Liver (tissue), 3 donors: ENCODE measurements at regions not wholly inside any gene's neighbourhood (a gene's known extent, or its start where the extent isn't known, plus 50 kb on each side); places are given as distances from the start of the nearest gene placed in this dataset.

Experiments
- CTCF ChIP-seq: fragments of 150-350 bp; IDR thresholded peaks from 2 replicates; pipeline ENCODE4 v1.5.1; 2017; ENCODE audit warnings: improper control_type of control experiment, low read depth, low read length; ENCODE audit not compliant: missing input control
- EGR1 ChIP-seq, 2 donors: IDR thresholded peaks; 2 replicates each; pipeline ENCODE4 v1.6.1; 2016 to 2018; ENCODE audit warnings: antibody characterized with exemption in 2 of 2, low read depth in 2 of 2
- FOXA1 ChIP-seq: IDR thresholded peaks from 2 replicates; pipeline ENCODE4 v1.6.1; 2016; ENCODE audit warnings: antibody characterized with exemption
- JUND ChIP-seq, 2 donors: IDR thresholded peaks; 2 replicates each; pipeline ENCODE4 v1.6.1; 2016; ENCODE audit warnings: antibody characterized with exemption in 2 of 2
- MAX ChIP-seq: IDR thresholded peaks from 2 replicates; pipeline ENCODE4 v1.6.1; 2016; ENCODE audit warnings: antibody characterized with exemption
- NR2F2 ChIP-seq: IDR thresholded peaks from 2 replicates; pipeline ENCODE4 v1.6.1; 2016; ENCODE audit warnings: antibody characterized with exemption
- RAD21 ChIP-seq, 2 donors: IDR thresholded peaks; 2 replicates each; pipeline ENCODE4 v1.6.1; 2016; ENCODE audit warnings: antibody characterized with exemption in 2 of 2, mild to moderate bottlenecking in 2 of 2
- REST ChIP-seq: IDR thresholded peaks from 2 replicates; pipeline ENCODE4 v1.6.1; 2016; ENCODE audit warnings: antibody characterized with exemption, mild to moderate bottlenecking
- RXRA ChIP-seq, 2 donors: IDR thresholded peaks; 2 replicates each; pipeline ENCODE4 v1.6.1; 2017 to 2018; ENCODE audit warnings: antibody characterized with exemption in 2 of 2, mild to moderate bottlenecking in 1 of 2
- SP1 ChIP-seq: IDR thresholded peaks from 2 replicates; pipeline ENCODE4 v1.6.1; 2018; ENCODE audit warnings: antibody characterized with exemption, mild to moderate bottlenecking
- TAF1 ChIP-seq: conservative IDR thresholded peaks from 2 replicates; pipeline ENCODE4 v1.6.1; 2016; ENCODE audit warnings: antibody characterized with exemption, mild to moderate bottlenecking
- YY1 ChIP-seq: IDR thresholded peaks from 2 replicates; pipeline ENCODE4 v1.6.1; 2016; ENCODE audit warnings: antibody characterized with exemption, mild to moderate bottlenecking
- ZBTB33 ChIP-seq: IDR thresholded peaks from 2 replicates; pipeline ENCODE4 v1.6.1; 2016; ENCODE audit warnings: antibody characterized with exemption
- donor health status: healthy.
- donor health status: healthy.

GRCh38 chr5:56668996-56669395, 146.4 kb upstream of the MAP3K1 start:
- TF ChIP-seq CTCF (no peak), TAF1 (no peak), REST (no peak), EGR1 (IDR thresholded peaks at IDR 0.05; ENCODE audit: low read depth in 2 of 2) (no peak), RXRA (IDR thresholded peaks at IDR 0.05) (no peak), RAD21 (IDR thresholded peaks at IDR 0.05) (no peak), JUND (IDR thresholded peaks at IDR 0.05) (no peak), MAX (no peak), YY1 (no peak), FOXA1 (no peak), SP1 (no peak), ZBTB33 (no peak), NR2F2 (no peak)
